ENCODE measurements at regions not wholly inside any gene's neighbourhood (a gene's known extent, or its start where the extent isn't known, plus 50 kb on each side); places are given as distances from the start of the nearest gene placed in this dataset.

GRCh38 chr11:92810423-92811064, 158.9 kb upstream of the MTNR1B start:
- TF ChIP-seq, protein P1, sequence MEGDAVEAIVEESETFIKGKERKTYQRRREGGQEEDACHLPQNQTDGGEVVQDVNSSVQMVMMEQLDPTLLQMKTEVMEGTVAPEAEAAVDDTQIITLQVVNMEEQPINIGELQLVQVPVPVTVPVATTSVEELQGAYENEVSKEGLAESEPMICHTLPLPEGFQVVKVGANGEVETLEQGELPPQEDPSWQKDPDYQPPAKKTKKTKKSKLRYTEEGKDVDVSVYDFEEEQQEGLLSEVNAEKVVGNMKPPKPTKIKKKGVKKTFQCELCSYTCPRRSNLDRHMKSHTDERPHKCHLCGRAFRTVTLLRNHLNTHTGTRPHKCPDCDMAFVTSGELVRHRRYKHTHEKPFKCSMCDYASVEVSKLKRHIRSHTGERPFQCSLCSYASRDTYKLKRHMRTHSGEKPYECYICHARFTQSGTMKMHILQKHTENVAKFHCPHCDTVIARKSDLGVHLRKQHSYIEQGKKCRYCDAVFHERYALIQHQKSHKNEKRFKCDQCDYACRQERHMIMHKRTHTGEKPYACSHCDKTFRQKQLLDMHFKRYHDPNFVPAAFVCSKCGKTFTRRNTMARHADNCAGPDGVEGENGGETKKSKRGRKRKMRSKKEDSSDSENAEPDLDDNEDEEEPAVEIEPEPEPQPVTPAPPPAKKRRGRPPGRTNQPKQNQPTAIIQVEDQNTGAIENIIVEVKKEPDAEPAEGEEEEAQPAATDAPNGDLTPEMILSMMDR (conservative IDR thresholded peaks at IDR 0.05; ENCODE audit: low read depth, low read length), result no peak
- TF ChIP-seq EZH2phosphoT487 (IDR thresholded peaks at IDR 0.05; ENCODE audit: borderline replicate concordance, low read length), result no peak
